OCI-LY3 (cell line): ENCODE measurements at regions not wholly inside any gene's neighbourhood (a gene's known extent, or its start where the extent isn't known, plus 50 kb on each side); places are given as distances from the start of the nearest gene placed in this dataset.

ENCODE experiments used
- H2AFZ ChIP-seq: fragments of 200-600, 300-600 bp; shearing (Covaris generic); 2 replicates; pipeline ENCODE4 v1.6.0; 2014; ENCODE audit warnings: antibody characterized with exemption, low read depth, low read length
- H3K27ac ChIP-seq: fragments of 200-600, 300-600 bp; sonication (generic); 2 replicates; pipeline ENCODE4 v1.5.1; 2014; ENCODE audit warnings: mild to moderate bottlenecking, low read length, moderate library complexity, mixed read lengths
- H3K27me3 ChIP-seq: fragments of 200-600, 300-600 bp; sonication (generic); 2 replicates; pipeline ENCODE4 v1.6.1; 2014; ENCODE audit warnings: low read depth, low read length, mixed read lengths
- H3K36me3 ChIP-seq: fragments of 200-600, 300-600 bp; sonication (generic); replicated peaks from 2 replicates; pipeline ENCODE3; 2014; ENCODE audit warnings: low read depth, low read length, mixed read lengths
- H3K4me1 ChIP-seq: fragments of 300-600, 200-600 bp; sonication (generic); 2 replicates; pipeline ENCODE4 v1.6.1; 2014; ENCODE audit warnings: low read length, mixed read lengths
- H3K4me2 ChIP-seq: fragments of 200-600, 300-600 bp; sonication (generic); 2 replicates; pipeline ENCODE4 v1.6.1; 2014; ENCODE audit warnings: low read length, mixed read lengths
- H3K4me3 ChIP-seq: fragments of 300-600, 200-600 bp; sonication (generic); 2 replicates; pipeline ENCODE4 v1.5.1; 2014; ENCODE audit warnings: antibody characterized with exemption, mild to moderate bottlenecking, low read length, moderate library complexity
- H3K79me2 ChIP-seq: fragments of 300-600, 200-600 bp; shearing (Covaris generic); 2 replicates; pipeline ENCODE4 v1.6.1; 2014; ENCODE audit warnings: mild to moderate bottlenecking, low read length, mixed read lengths
- H3K9ac ChIP-seq: fragments of 300-600, 200-600 bp; shearing (Covaris generic); 2 replicates; pipeline ENCODE4 v1.6.0; 2014; ENCODE audit warnings: mild to moderate bottlenecking, low read length, moderate library complexity
- H3K9me3 ChIP-seq: fragments of 200-600, 300-600 bp; shearing (Covaris generic); 2 replicates; pipeline ENCODE4 v1.6.1; 2014; ENCODE audit warnings: low read length, mixed read lengths; ENCODE audit not compliant: insufficient read depth
- H4K20me1 ChIP-seq: fragments of 200-600, 300-600 bp; sonication (generic); 2 replicates; pipeline ENCODE4 v1.6.1; 2016; ENCODE audit warnings: low read length, mixed read lengths; ENCODE audit not compliant: insufficient read depth
- EZH2phosphoT487 ChIP-seq: fragments of 200-600 bp; shearing (Covaris generic); IDR thresholded peaks from 2 replicates; pipeline ENCODE4 v1.6.1; 2018; ENCODE audit warnings: antibody characterized with exemption, mixed run types, low read depth
- TF ChIP-seq, protein P1 (sequence below): fragments of 200-600, 300-600 bp; sonication (generic); IDR thresholded peaks from 2 replicates; pipeline ENCODE4 v1.5.1; 2014; ENCODE audit warnings: antibody characterized with exemption, low read length, low read depth

GRCh38 chr13:110065780-110066179 lies 241.2 kb downstream of the COL4A1 start:
- no peaks in the 10 kb centered on the region for H3K4me1 ChIP-seq
- H3K27me3 ChIP-seq = peaks cover 19% of the 10 kb centered on the region
- no peaks in the 10 kb centered on the region for H3K36me3 ChIP-seq
- no peak overlapping the region for H2AFZ ChIP-seq
- H3K4me3 ChIP-seq = no peak overlapping the region
- no peaks in the 10 kb centered on the region for H3K9me3 ChIP-seq
- no peak overlapping the region for H3K4me2 ChIP-seq
- no peaks in the 10 kb centered on the region for H3K79me2 ChIP-seq
- no peaks in the 10 kb centered on the region for H4K20me1 ChIP-seq
- no peak overlapping the region for H3K9ac ChIP-seq
- TF ChIP-seq, protein P1, sequence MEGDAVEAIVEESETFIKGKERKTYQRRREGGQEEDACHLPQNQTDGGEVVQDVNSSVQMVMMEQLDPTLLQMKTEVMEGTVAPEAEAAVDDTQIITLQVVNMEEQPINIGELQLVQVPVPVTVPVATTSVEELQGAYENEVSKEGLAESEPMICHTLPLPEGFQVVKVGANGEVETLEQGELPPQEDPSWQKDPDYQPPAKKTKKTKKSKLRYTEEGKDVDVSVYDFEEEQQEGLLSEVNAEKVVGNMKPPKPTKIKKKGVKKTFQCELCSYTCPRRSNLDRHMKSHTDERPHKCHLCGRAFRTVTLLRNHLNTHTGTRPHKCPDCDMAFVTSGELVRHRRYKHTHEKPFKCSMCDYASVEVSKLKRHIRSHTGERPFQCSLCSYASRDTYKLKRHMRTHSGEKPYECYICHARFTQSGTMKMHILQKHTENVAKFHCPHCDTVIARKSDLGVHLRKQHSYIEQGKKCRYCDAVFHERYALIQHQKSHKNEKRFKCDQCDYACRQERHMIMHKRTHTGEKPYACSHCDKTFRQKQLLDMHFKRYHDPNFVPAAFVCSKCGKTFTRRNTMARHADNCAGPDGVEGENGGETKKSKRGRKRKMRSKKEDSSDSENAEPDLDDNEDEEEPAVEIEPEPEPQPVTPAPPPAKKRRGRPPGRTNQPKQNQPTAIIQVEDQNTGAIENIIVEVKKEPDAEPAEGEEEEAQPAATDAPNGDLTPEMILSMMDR = no peak
- TF ChIP-seq EZH2phosphoT487 = no peak
- H3K27ac ChIP-seq = no peak overlapping the region

- Histone ChIP-seq H3K9me3 (no peaks in the 10 kb centered on the region), H3K4me1 (no peaks in the 10 kb centered on the region), H3K36me3 (no peaks in the 10 kb centered on the region), H4K20me1 (no peaks in the 10 kb centered on the region), H3K79me2 (no peaks in the 10 kb centered on the region), H2AFZ (no peak overlapping the region), H3K4me2 (no peak overlapping the region), H3K27me3 (peaks cover 18% of the 10 kb centered on the region), H3K9ac (no peak overlapping the region), H3K4me3 (no peak overlapping the region), H3K27ac (no peak overlapping the region)
- TF ChIP-seq EZH2phosphoT487 = no peak
- TF ChIP-seq, protein P1 = no peak
Measured at GRCh38 chr13:110063490-110064421, 243.2 kb downstream of the COL4A1 start.

DNA sequence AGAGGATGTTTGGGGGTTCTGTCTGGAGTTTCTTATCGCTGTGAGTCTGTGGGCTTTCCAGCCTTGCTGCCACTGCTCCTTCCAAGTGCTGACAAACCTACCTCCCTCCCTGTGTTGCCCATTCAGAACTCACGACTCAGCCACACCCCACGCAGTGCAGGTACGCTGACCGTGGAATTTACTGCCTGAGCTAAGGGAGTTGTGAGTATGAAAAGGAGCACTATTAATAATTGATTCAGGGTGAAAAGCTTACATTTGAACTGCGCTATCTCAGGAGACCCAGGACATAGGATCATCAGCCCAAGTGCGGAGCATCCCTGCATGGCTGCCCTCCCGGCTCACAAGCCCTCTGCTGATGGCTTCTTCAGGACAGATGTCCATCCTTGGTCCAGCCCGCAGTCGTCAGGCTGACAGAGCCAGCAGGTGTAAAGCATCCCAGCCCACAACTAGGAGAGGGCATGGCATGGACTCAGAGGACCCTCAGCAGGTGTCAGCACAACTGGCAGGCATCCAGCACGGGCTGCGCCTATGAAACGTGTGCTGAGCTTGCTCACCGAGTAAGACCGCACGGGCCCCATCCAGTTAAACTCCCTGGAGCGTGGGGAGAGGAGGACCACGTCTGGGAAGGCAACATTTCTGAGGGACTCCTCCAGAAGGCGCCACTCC lies 244.0 kb downstream of the COL4A1 start:
- no peak overlapping the region for H3K27ac ChIP-seq
- H3K9me3 ChIP-seq = no peaks in the 10 kb centered on the region
- peaks cover 13% of the 10 kb centered on the region for H3K27me3 ChIP-seq
- H2AFZ ChIP-seq = no peak overlapping the region
- no peak overlapping the region for H3K4me2 ChIP-seq
- TF ChIP-seq, protein P1 = no peak
- TF ChIP-seq EZH2phosphoT487 = no peak
- no peaks in the 10 kb centered on the region for H3K36me3 ChIP-seq
- H3K9ac ChIP-seq = no peak overlapping the region
- H4K20me1 ChIP-seq = no peaks in the 10 kb centered on the region
- no peak overlapping the region for H3K4me3 ChIP-seq
- H3K4me1 ChIP-seq = no peaks in the 10 kb centered on the region
- H3K79me2 ChIP-seq = no peaks in the 10 kb centered on the region

- H3K4me1 ChIP-seq = no peaks in the 10 kb centered on the region
- H3K27me3 ChIP-seq = peaks cover 7% of the 10 kb centered on the region; the same call in 1 of the 2 replicates
- TF ChIP-seq, protein P1 = no peak
- TF ChIP-seq EZH2phosphoT487 = no peak
- no peaks in the 10 kb centered on the region for H3K9me3 ChIP-seq
- no peak overlapping the region for H3K4me2 ChIP-seq
- no peak overlapping the region for H3K27ac ChIP-seq
- no peak overlapping the region for H2AFZ ChIP-seq
- H3K9ac ChIP-seq = no peak overlapping the region
- no peaks in the 10 kb centered on the region for H4K20me1 ChIP-seq
- no peak overlapping the region for H3K4me3 ChIP-seq
- no peaks in the 10 kb centered on the region for H3K36me3 ChIP-seq
- no peaks in the 10 kb centered on the region for H3K79me2 ChIP-seq
Measured at GRCh38 chr13:110062077-110062776, 244.7 kb downstream of the COL4A1 start.
